ENCODE measurements at regions not wholly inside any gene's neighbourhood (a gene's known extent, or its start where the extent isn't known, plus 50 kb on each side); places are given as distances from the start of the nearest gene placed in this dataset.

DNA sequence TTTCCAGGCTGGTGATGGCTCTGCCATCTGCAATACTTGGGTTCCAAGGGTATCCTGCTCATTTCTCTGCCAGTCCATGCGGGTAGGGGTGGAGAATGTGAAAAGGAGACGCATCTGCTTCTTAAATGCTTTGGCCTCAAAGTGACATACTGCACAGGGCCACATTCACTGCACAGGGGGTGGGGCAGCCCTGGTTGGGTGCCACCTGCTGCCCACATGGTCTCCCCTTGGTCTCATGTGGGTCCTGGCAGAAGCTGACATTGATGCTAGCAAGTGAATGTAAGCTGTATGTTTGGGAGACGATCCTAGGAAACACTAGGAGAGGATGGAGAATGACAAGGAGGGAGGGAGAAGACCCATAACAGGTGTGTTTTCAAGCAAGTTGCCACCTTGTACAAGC lies 140.9 kb downstream of the EDN3 start:
- no peak for ATAC-seq

More for the DNA sequence above, 140.9 kb downstream of the EDN3 start:
- DNase-seq (ENCODE audit: extremely low read depth in 1 of 4, low spot score in 3 of 4) (no peak), FAIRE-seq (no peak)
- H3K79me2 ChIP-seq (ENCODE audit: control insufficient read depth, insufficient read depth, low read length) = no peaks in the 10 kb centered on the region
- no peaks in the 10 kb centered on the region for H3K9me1 ChIP-seq (ENCODE audit: control insufficient read depth, insufficient read depth, low read length)
- peaks cover 10 to 34% of the 10 kb centered on the region in 2 experiments; a peak in 4 of 5 replicates for H3K27me3 ChIP-seq (ENCODE audit: control insufficient read depth in 2 of 2, insufficient read depth in 2 of 2, low read length in 2 of 2)
- TF ChIP-seq, protein P1, sequence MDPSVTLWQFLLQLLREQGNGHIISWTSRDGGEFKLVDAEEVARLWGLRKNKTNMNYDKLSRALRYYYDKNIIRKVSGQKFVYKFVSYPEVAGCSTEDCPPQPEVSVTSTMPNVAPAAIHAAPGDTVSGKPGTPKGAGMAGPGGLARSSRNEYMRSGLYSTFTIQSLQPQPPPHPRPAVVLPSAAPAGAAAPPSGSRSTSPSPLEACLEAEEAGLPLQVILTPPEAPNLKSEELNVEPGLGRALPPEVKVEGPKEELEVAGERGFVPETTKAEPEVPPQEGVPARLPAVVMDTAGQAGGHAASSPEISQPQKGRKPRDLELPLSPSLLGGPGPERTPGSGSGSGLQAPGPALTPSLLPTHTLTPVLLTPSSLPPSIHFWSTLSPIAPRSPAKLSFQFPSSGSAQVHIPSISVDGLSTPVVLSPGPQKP (CRISPR knock-in tag; IDR thresholded peaks at IDR 0.05) = no peak
- no peak for TF ChIP-seq NCOA4 (IDR thresholded peaks at IDR 0.05; ENCODE audit: partially characterized antibody)
- TF ChIP-seq, protein P2, sequence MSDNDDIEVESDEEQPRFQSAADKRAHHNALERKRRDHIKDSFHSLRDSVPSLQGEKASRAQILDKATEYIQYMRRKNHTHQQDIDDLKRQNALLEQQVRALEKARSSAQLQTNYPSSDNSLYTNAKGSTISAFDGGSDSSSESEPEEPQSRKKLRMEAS (CRISPR knock-in tag; IDR thresholded peaks at IDR 0.05) = no peak
- no peak for TF ChIP-seq CHD2 (IDR thresholded peaks at IDR 0.05; ENCODE audit: low read depth, low read length)
- no peak for TF ChIP-seq ZNF347 (CRISPR knock-in tag; IDR thresholded peaks at IDR 0.05; ENCODE audit: low read depth)
- TF ChIP-seq ZNF121 (CRISPR knock-in tag; conservative IDR thresholded peaks at IDR 0.05) = no peak
- TF ChIP-seq YY1 (IDR thresholded peaks at IDR 0.05; ENCODE audit: borderline replicate concordance in 1 of 3, control insufficient read depth in 1 of 3, extremely low read depth in 1 of 3, insufficient read depth in 3 of 3, insufficient read length in 1 of 3, insufficient replicate concordance in 2 of 3, low read depth in 1 of 3, low read length in 2 of 3) = no peak
- no peak for TF ChIP-seq CC2D1A (IDR thresholded peaks at IDR 0.05)
- TF ChIP-seq TRIM24 (IDR thresholded peaks at IDR 0.05) = no peak
- no peak for TF ChIP-seq HLTF (IDR thresholded peaks at IDR 0.05)
- no peak for TF ChIP-seq SMARCE1 (IDR thresholded peaks at IDR 0.05)
- no peak for TF ChIP-seq GTF2F1 (IDR thresholded peaks at IDR 0.05; ENCODE audit: low read depth, low read length)
- no peak for TF ChIP-seq HDGF (IDR thresholded peaks at IDR 0.05)
- TF ChIP-seq MTA1 (IDR thresholded peaks at IDR 0.05; ENCODE audit: borderline replicate concordance) = no peak
- TF ChIP-seq, protein P3, sequence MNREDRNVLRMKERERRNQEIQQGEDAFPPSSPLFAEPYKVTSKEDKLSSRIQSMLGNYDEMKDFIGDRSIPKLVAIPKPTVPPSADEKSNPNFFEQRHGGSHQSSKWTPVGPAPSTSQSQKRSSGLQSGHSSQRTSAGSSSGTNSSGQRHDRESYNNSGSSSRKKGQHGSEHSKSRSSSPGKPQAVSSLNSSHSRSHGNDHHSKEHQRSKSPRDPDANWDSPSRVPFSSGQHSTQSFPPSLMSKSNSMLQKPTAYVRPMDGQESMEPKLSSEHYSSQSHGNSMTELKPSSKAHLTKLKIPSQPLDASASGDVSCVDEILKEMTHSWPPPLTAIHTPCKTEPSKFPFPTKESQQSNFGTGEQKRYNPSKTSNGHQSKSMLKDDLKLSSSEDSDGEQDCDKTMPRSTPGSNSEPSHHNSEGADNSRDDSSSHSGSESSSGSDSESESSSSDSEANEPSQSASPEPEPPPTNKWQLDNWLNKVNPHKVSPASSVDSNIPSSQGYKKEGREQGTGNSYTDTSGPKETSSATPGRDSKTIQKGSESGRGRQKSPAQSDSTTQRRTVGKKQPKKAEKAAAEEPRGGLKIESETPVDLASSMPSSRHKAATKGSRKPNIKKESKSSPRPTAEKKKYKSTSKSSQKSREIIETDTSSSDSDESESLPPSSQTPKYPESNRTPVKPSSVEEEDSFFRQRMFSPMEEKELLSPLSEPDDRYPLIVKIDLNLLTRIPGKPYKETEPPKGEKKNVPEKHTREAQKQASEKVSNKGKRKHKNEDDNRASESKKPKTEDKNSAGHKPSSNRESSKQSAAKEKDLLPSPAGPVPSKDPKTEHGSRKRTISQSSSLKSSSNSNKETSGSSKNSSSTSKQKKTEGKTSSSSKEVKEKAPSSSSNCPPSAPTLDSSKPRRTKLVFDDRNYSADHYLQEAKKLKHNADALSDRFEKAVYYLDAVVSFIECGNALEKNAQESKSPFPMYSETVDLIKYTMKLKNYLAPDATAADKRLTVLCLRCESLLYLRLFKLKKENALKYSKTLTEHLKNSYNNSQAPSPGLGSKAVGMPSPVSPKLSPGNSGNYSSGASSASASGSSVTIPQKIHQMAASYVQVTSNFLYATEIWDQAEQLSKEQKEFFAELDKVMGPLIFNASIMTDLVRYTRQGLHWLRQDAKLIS (CRISPR knock-in tag; IDR thresholded peaks at IDR 0.05) = no peak
- TF ChIP-seq ZBTB8A (IDR thresholded peaks at IDR 0.05; ENCODE audit: partially characterized antibody) = no peak
- no peak for TF ChIP-seq CHD1 (IDR thresholded peaks at IDR 0.05; ENCODE audit: low read length)
- no peak for TF ChIP-seq FOXK1 (CRISPR knock-in tag; IDR thresholded peaks at IDR 0.05; ENCODE audit: borderline replicate concordance)
- TF ChIP-seq ZNF124 (CRISPR knock-in tag; IDR thresholded peaks at IDR 0.05) = no peak
- no peak for TF ChIP-seq NR2C2 (CRISPR knock-in tag; IDR thresholded peaks at IDR 0.05)
- TF ChIP-seq NR2C2 (tag; IDR thresholded peaks at IDR 0.05) = no peak
- in situ Hi-C loops (cut with MboI) (no loop called here), intact Hi-C loops (cut with micrococcal nuclease) (no loop called here)
- no peak overlapping the region for H2AFZ ChIP-seq (ENCODE audit: low read depth, low read length)
- ChIA-PET CTCF (ENCODE audit: low intra/inter-chr PET ratio) (no interaction called here), POLR2A (no interaction called here)
- no peak overlapping the region for H3K4me3 ChIP-seq
- no peak overlapping the region for H3K9ac ChIP-seq (ENCODE audit: insufficient read depth in 1 of 2, low read depth in 2 of 2, low read length in 2 of 2)
- 0% methylated on average over 3 of the region's 3 CpGs for WGBS (ENCODE audit: insufficient coverage, low coverage, missing lambda C conversion rate)
- no peak overlapping the region for H3K27ac ChIP-seq (ENCODE audit: extremely low read depth, low read depth, low read length)
- H3K4me1 ChIP-seq (replicated peaks in 1 of 2; ENCODE audit: control insufficient read depth in 2 of 2, insufficient read depth in 2 of 2, low read length in 2 of 2) = no peaks in the 10 kb centered on the region
- H3K9me3 ChIP-seq (replicated peaks; ENCODE audit: control insufficient read depth, insufficient read depth, low read depth, low read length) = no peaks in the 10 kb centered on the region
- H3K4me2 ChIP-seq (ENCODE audit: insufficient read depth, low read length) = no peak overlapping the region
- H3K36me3 ChIP-seq (ENCODE audit: control insufficient read depth, insufficient read depth, low read length) = no peaks in the 10 kb centered on the region
- no TSS peak for BruUV-seq (replicated peaks)
- H4K20me1 ChIP-seq (replicated peaks; ENCODE audit: control insufficient read depth, insufficient read depth, low read length) = no peaks in the 10 kb centered on the region

Data from K562 (cell line).